Erythroblast (primary cell): ENCODE measurements at regions not wholly inside any gene's neighbourhood (a gene's known extent, or its start where the extent isn't known, plus 50 kb on each side); places are given as distances from the start of the nearest gene placed in this dataset.

Source experiments
- GATA1 ChIP-seq: IDR thresholded peaks from 2 replicates; pipeline ENCODE4 v1.6.1; 2011; ENCODE audit warnings: low read depth, mild to moderate bottlenecking, control low read depth, low read length, moderate library complexity
- POLR2A ChIP-seq: IDR thresholded peaks from 2 replicates; pipeline ENCODE4 v1.6.1; 2011; ENCODE audit warnings: mild to moderate bottlenecking, low read length

GRCh38 chr2:16765356-16765755 is 99.7 kb upstream of the CYRIA start:
- TF ChIP-seq POLR2A (no peak), GATA1 (no peak)
